HUES48 (cell line): ENCODE measurements at regions not wholly inside any gene's neighbourhood (a gene's known extent, or its start where the extent isn't known, plus 50 kb on each side); places are given as distances from the start of the nearest gene placed in this dataset.

ENCODE experiments used
- H3K27ac ChIP-seq: one replicate; pipeline ENCODE4 v1.7.0; 2013; ENCODE audit warnings: low read depth, low read length, inconsistent platforms
- H3K27me3 ChIP-seq: 2 replicates; pipeline ENCODE4 v1.6.1; 2013; ENCODE audit warnings: mild to moderate bottlenecking, low read length; ENCODE audit not compliant: control insufficient read depth, insufficient read depth
- H3K36me3 ChIP-seq: 2 replicates; pipeline ENCODE4 v1.6.1; 2013; ENCODE audit warnings: low read length; ENCODE audit not compliant: control insufficient read depth, insufficient read depth
- H3K4me1 ChIP-seq: 2 replicates; pipeline ENCODE4 v1.6.1; 2013; ENCODE audit warnings: mild to moderate bottlenecking, low read length; ENCODE audit not compliant: control insufficient read depth, insufficient read depth
- H3K4me3 ChIP-seq: 2 replicates; pipeline ENCODE4 v1.5.1; 2013; ENCODE audit warnings: mild to moderate bottlenecking, low read depth, low read length
- H3K9ac ChIP-seq: 2 replicates; pipeline ENCODE4 v1.6.1; 2013; ENCODE audit warnings: mild to moderate bottlenecking, low read depth, low read length, moderate library complexity
- H3K9me3 ChIP-seq: 2 replicates; pipeline ENCODE4 v1.6.1; 2013; ENCODE audit warnings: low read length; ENCODE audit not compliant: control insufficient read depth, insufficient read depth

- H3K9ac ChIP-seq, result no peak overlapping the region
- no peak overlapping the region for H3K4me3 ChIP-seq
- H3K4me1 ChIP-seq, result peaks cover 13% of the 10 kb centered on the region
- H3K36me3 ChIP-seq, result no peaks in the 10 kb centered on the region
- H3K27me3 ChIP-seq, result peaks cover 11% of the 10 kb centered on the region; the same call in 1 of the 2 replicates
- H3K9me3 ChIP-seq, result no peaks in the 10 kb centered on the region
- H3K27ac ChIP-seq, result no peak overlapping the region
Observed at GRCh38 chr4:103778221-103778620, 58.4 kb upstream of the TACR3 start.

- H3K9ac ChIP-seq, result no peak overlapping the region
Observed at GRCh38 chr4:103774326-103774825, 54.6 kb upstream of the TACR3 start.

GRCh38 chr4:103773691-103774231, 54.0 kb upstream of the TACR3 start:
- H3K4me1 ChIP-seq, result peaks cover 13% of the 10 kb centered on the region
- peak overlapping the region; percentile 37 for H3K27ac ChIP-seq
- H3K9me3 ChIP-seq, result no peaks in the 10 kb centered on the region
- H3K36me3 ChIP-seq, result no peaks in the 10 kb centered on the region
- no peak overlapping the region for H3K4me3 ChIP-seq
- H3K9ac ChIP-seq, result no peak overlapping the region
- no peaks in the 10 kb centered on the region for H3K27me3 ChIP-seq

More at GRCh38 chr4:103774326-103774825, 54.6 kb upstream of the TACR3 start:
- Histone ChIP-seq H3K9me3 (no peaks in the 10 kb centered on the region), H3K27me3 (peaks cover 6% of the 10 kb centered on the region; the same call in 1 of the 2 replicates), H3K4me3 (no peak overlapping the region), H3K4me1 (peaks cover 13% of the 10 kb centered on the region), H3K27ac (peak overlapping the region; percentile 37), H3K36me3 (no peaks in the 10 kb centered on the region)
